ENCODE measurements at regions not wholly inside any gene's neighbourhood (a gene's known extent, or its start where the extent isn't known, plus 50 kb on each side); places are given as distances from the start of the nearest gene placed in this dataset.

- DNase-seq (ENCODE audit: low read depth in 2 of 3, low spot score in 2 of 3) = no peak
Measured at GRCh38 chr20:7585126-7585679, 355.1 kb downstream of the HAO1 start.

- DNase-seq (ENCODE audit: low read depth in 2 of 3, low spot score in 2 of 3) = no peak
Measured at GRCh38 chr20:7586481-7586880, 353.8 kb downstream of the HAO1 start.

GRCh38 chr20:7589164-7589563 is 351.1 kb downstream of the HAO1 start:
- DNase-seq (ENCODE audit: low read depth in 2 of 3, low spot score in 2 of 3) = no peak

- no peak for DNase-seq (ENCODE audit: low read depth in 2 of 3, low spot score in 2 of 3)
Measured at GRCh38 chr20:7596541-7596940, 343.7 kb downstream of the HAO1 start.

GRCh38 chr20:7601431-7601830 is 338.8 kb downstream of the HAO1 start:
- no peak for DNase-seq (ENCODE audit: low read depth in 2 of 3, low spot score in 2 of 3)

- no peak for DNase-seq (ENCODE audit: low read depth in 2 of 3, low spot score in 2 of 3)
Measured at GRCh38 chr20:7606941-7607340, 333.3 kb downstream of the HAO1 start.

- no peak for DNase-seq (ENCODE audit: low read depth in 2 of 3, low spot score in 2 of 3)
Measured at GRCh38 chr20:7608250-7608649, 332.0 kb downstream of the HAO1 start.

GRCh38 chr20:7609251-7609650 is 331.0 kb downstream of the HAO1 start:
- DNase-seq (ENCODE audit: low read depth in 2 of 3, low spot score in 2 of 3) = no peak

- no peak for DNase-seq (ENCODE audit: low read depth in 2 of 3, low spot score in 2 of 3)
Measured at GRCh38 chr20:7610681-7611080, 329.6 kb downstream of the HAO1 start.

GRCh38 chr20:7617797-7618196 is 322.5 kb downstream of the HAO1 start:
- DNase-seq (ENCODE audit: low read depth in 2 of 3, low spot score in 2 of 3) = no peak

- no peak for DNase-seq (ENCODE audit: low read depth in 2 of 3, low spot score in 2 of 3)
Measured at GRCh38 chr20:7622399-7622961, 317.8 kb downstream of the HAO1 start.

- no peak for DNase-seq (ENCODE audit: low read depth in 2 of 3, low spot score in 2 of 3)
Measured at GRCh38 chr20:7624886-7625285, 315.4 kb downstream of the HAO1 start.

GRCh38 chr20:7627734-7628663 is 312.3 kb downstream of the HAO1 start:
- DNase-seq (ENCODE audit: low read depth in 2 of 3, low spot score in 2 of 3) = no peak

GRCh38 chr20:7629880-7630279 is 310.4 kb downstream of the HAO1 start:
- DNase-seq (ENCODE audit: low read depth in 2 of 3, low spot score in 2 of 3) = no peak

- no peak for DNase-seq (ENCODE audit: low read depth in 2 of 3, low spot score in 2 of 3)
Measured at GRCh38 chr20:7637184-7637583, 303.1 kb downstream of the HAO1 start.

- no peak for DNase-seq (ENCODE audit: low read depth in 2 of 3, low spot score in 2 of 3)
Measured at GRCh38 chr20:7650086-7650879, 290.0 kb downstream of the HAO1 start.

GRCh38 chr20:7654231-7654630 is 286.0 kb downstream of the HAO1 start:
- DNase-seq (ENCODE audit: low read depth in 2 of 3, low spot score in 2 of 3) = no peak

GRCh38 chr20:7656687-7657467 is 283.4 kb downstream of the HAO1 start:
- no peak for DNase-seq (ENCODE audit: low read depth in 2 of 3, low spot score in 2 of 3)

- no peak for DNase-seq (ENCODE audit: low read depth in 2 of 3, low spot score in 2 of 3)
Measured at GRCh38 chr20:7657569-7657968, 282.7 kb downstream of the HAO1 start.

GRCh38 chr20:7660165-7660564 is 280.1 kb downstream of the HAO1 start:
- DNase-seq (ENCODE audit: low read depth in 2 of 3, low spot score in 2 of 3) = no peak
